ENCODE measurements at regions not wholly inside any gene's neighbourhood (a gene's known extent, or its start where the extent isn't known, plus 50 kb on each side); places are given as distances from the start of the nearest gene placed in this dataset.

- no peak overlapping the region for H3K9ac ChIP-seq (ENCODE audit: low read length)
- no peak overlapping the region for H2AFZ ChIP-seq (ENCODE audit: low read depth, low read length)
- H3K23ac ChIP-seq (ENCODE audit: low read length in 2 of 2): no peak overlapping the region
- H3K14ac ChIP-seq (ENCODE audit: low read length in 2 of 2): no peak overlapping the region
- H2BK12ac ChIP-seq (ENCODE audit: low read length in 2 of 2): no peak overlapping the region
- H3K36me3 ChIP-seq (ENCODE audit: control insufficient read depth in 1 of 2, insufficient read depth in 2 of 2, low read depth in 1 of 2, low read length in 2 of 2): no peaks in the 10 kb centered on the region
- no peak overlapping the region for H2BK15ac ChIP-seq (ENCODE audit: low read depth, poor library complexity, severe bottlenecking)
- no peaks in the 10 kb centered on the region for H3K4me1 ChIP-seq (ENCODE audit: control insufficient read depth, insufficient read depth, low read depth, low read length)
- no peaks in the 10 kb centered on the region for H3K27me3 ChIP-seq (ENCODE audit: control insufficient read depth in 1 of 2, insufficient read depth in 1 of 2, low read length in 2 of 2)
- H3K4ac ChIP-seq (ENCODE audit: low read depth in 1 of 2, low read length in 2 of 2): no peak overlapping the region
- DNase-seq: no peak
- no peak overlapping the region for H2BK120ac ChIP-seq (ENCODE audit: low read depth, low read length)
- H3K79me1 ChIP-seq (replicated peaks; ENCODE audit: low read length, poor library complexity, severe bottlenecking): no peaks in the 10 kb centered on the region
- no peak overlapping the region for H4K8ac ChIP-seq (ENCODE audit: low read length)
- no peak overlapping the region for H3K27ac ChIP-seq (ENCODE audit: low read length, poor library complexity, severe bottlenecking)
- H2BK5ac ChIP-seq (ENCODE audit: low read depth, low read length, poor library complexity, severe bottlenecking): no peak overlapping the region
- H3K9me3 ChIP-seq (ENCODE audit: control insufficient read depth, low read length): no peaks in the 10 kb centered on the region
- no peak overlapping the region for H3K4me2 ChIP-seq (ENCODE audit: low read length, poor library complexity, severe bottlenecking)
- H4K91ac ChIP-seq (ENCODE audit: low read length): no peak overlapping the region
- H3K4me3 ChIP-seq (ENCODE audit: insufficient read depth in 1 of 2, low read depth in 1 of 2, low read length in 2 of 2): no peak overlapping the region
- H3K18ac ChIP-seq (ENCODE audit: low read depth in 1 of 2, low read length in 2 of 2): no peak overlapping the region
- H2AK5ac ChIP-seq (ENCODE audit: low read length, severe bottlenecking): no peak overlapping the region
Observed at GRCh38 chr4:114335339-114335738, 263.3 kb upstream of the UGT8 start.

GRCh38 chr4:114343015-114343414 is 255.6 kb upstream of the UGT8 start:
- Histone ChIP-seq H3K4me1 (ENCODE audit: control insufficient read depth, insufficient read depth, low read depth, low read length) (no peaks in the 10 kb centered on the region), H3K18ac (ENCODE audit: low read depth in 1 of 2, low read length in 2 of 2) (no peak overlapping the region), H3K9me3 (ENCODE audit: control insufficient read depth, low read length) (no peaks in the 10 kb centered on the region), H3K27ac (ENCODE audit: low read length, poor library complexity, severe bottlenecking) (no peak overlapping the region), H3K27me3 (ENCODE audit: control insufficient read depth in 1 of 2, insufficient read depth in 1 of 2, low read length in 2 of 2) (no peaks in the 10 kb centered on the region), H3K4me3 (ENCODE audit: insufficient read depth in 1 of 2, low read depth in 1 of 2, low read length in 2 of 2) (no peak overlapping the region), H2BK12ac (ENCODE audit: low read length in 2 of 2) (no peak overlapping the region), H3K4me2 (ENCODE audit: low read length, poor library complexity, severe bottlenecking) (no peak overlapping the region), H4K8ac (ENCODE audit: low read length) (no peak overlapping the region), H3K9ac (ENCODE audit: low read length) (no peak overlapping the region), H2BK5ac (ENCODE audit: low read depth, low read length, poor library complexity, severe bottlenecking) (no peak overlapping the region), H2BK15ac (ENCODE audit: low read depth, poor library complexity, severe bottlenecking) (no peak overlapping the region), H3K79me1 (replicated peaks; ENCODE audit: low read length, poor library complexity, severe bottlenecking) (no peaks in the 10 kb centered on the region), H3K14ac (ENCODE audit: low read length in 2 of 2) (no peak overlapping the region), H2AK5ac (ENCODE audit: low read length, severe bottlenecking) (no peak overlapping the region), H3K4ac (ENCODE audit: low read depth in 1 of 2, low read length in 2 of 2) (no peak overlapping the region), H3K23ac (ENCODE audit: low read length in 2 of 2) (no peak overlapping the region), H4K91ac (ENCODE audit: low read length) (no peak overlapping the region), H3K36me3 (ENCODE audit: control insufficient read depth in 1 of 2, insufficient read depth in 2 of 2, low read depth in 1 of 2, low read length in 2 of 2) (no peaks in the 10 kb centered on the region), H2AFZ (ENCODE audit: low read depth, low read length) (no peak overlapping the region), H2BK120ac (ENCODE audit: low read depth, low read length) (no peak overlapping the region)
- DNase-seq: no peak

- WGBS: 100% methylated on average over 1 of the region's 2 CpGs
- no peaks in the 10 kb centered on the region for H3K4me1 ChIP-seq (ENCODE audit: control insufficient read depth, insufficient read depth, low read depth, low read length)
- no peak overlapping the region for H2AFZ ChIP-seq (ENCODE audit: low read depth, low read length)
- H2BK120ac ChIP-seq (ENCODE audit: low read depth, low read length): no peak overlapping the region
- H3K23ac ChIP-seq (ENCODE audit: low read length in 2 of 2): no peak overlapping the region
- no peak overlapping the region for H3K18ac ChIP-seq (ENCODE audit: low read depth in 1 of 2, low read length in 2 of 2)
- no peak overlapping the region for H2BK12ac ChIP-seq (ENCODE audit: low read length in 2 of 2)
- H4K8ac ChIP-seq (ENCODE audit: low read length): no peak overlapping the region
- no peak overlapping the region for H2BK15ac ChIP-seq (ENCODE audit: low read depth, poor library complexity, severe bottlenecking)
- DNase-seq: peak; percentile 40
- no peak overlapping the region for H3K14ac ChIP-seq (ENCODE audit: low read length in 2 of 2)
- no peak overlapping the region for H3K27ac ChIP-seq (ENCODE audit: low read length, poor library complexity, severe bottlenecking)
- H3K27me3 ChIP-seq (ENCODE audit: control insufficient read depth in 1 of 2, insufficient read depth in 1 of 2, low read length in 2 of 2): no peaks in the 10 kb centered on the region
- H4K91ac ChIP-seq (ENCODE audit: low read length): no peak overlapping the region
- H3K4ac ChIP-seq (ENCODE audit: low read depth in 1 of 2, low read length in 2 of 2): no peak overlapping the region
- H3K4me2 ChIP-seq (ENCODE audit: low read length, poor library complexity, severe bottlenecking): no peak overlapping the region
- no peak overlapping the region for H2AK5ac ChIP-seq (ENCODE audit: low read length, severe bottlenecking)
- H2BK5ac ChIP-seq (ENCODE audit: low read depth, low read length, poor library complexity, severe bottlenecking): no peak overlapping the region
- H3K9ac ChIP-seq (ENCODE audit: low read length): no peak overlapping the region
- H3K4me3 ChIP-seq (ENCODE audit: insufficient read depth in 1 of 2, low read depth in 1 of 2, low read length in 2 of 2): no peak overlapping the region
- H3K9me3 ChIP-seq (ENCODE audit: control insufficient read depth, low read length): peaks cover 4% of the 10 kb centered on the region
- H3K79me1 ChIP-seq (replicated peaks; ENCODE audit: low read length, poor library complexity, severe bottlenecking): no peaks in the 10 kb centered on the region
- H3K36me3 ChIP-seq (ENCODE audit: control insufficient read depth in 1 of 2, insufficient read depth in 2 of 2, low read depth in 1 of 2, low read length in 2 of 2): no peaks in the 10 kb centered on the region
Observed at GRCh38 chr4:114349543-114350175, 248.9 kb upstream of the UGT8 start.

GRCh38 chr4:114358901-114359300 is 239.7 kb upstream of the UGT8 start:
- H3K18ac ChIP-seq (ENCODE audit: low read depth in 1 of 2, low read length in 2 of 2): no peak overlapping the region
- no peak overlapping the region for H4K91ac ChIP-seq (ENCODE audit: low read length)

More at GRCh38 chr4:114358901-114359300, 239.7 kb upstream of the UGT8 start:
- Histone ChIP-seq H3K4ac (ENCODE audit: low read depth in 1 of 2, low read length in 2 of 2) (no peak overlapping the region), H3K14ac (ENCODE audit: low read length in 2 of 2) (peak overlapping the region in 1 of 2 experiments; percentile 91), H4K8ac (ENCODE audit: low read length) (peak overlapping the region; percentile 42), H2BK120ac (ENCODE audit: low read depth, low read length) (no peak overlapping the region), H3K9me3 (ENCODE audit: control insufficient read depth, low read length) (no peaks in the 10 kb centered on the region), H3K27me3 (ENCODE audit: control insufficient read depth in 1 of 2, insufficient read depth in 1 of 2, low read length in 2 of 2) (no peaks in the 10 kb centered on the region), H3K9ac (ENCODE audit: low read length) (no peak overlapping the region), H2AK5ac (ENCODE audit: low read length, severe bottlenecking) (peak overlapping the region; percentile 80), H2BK15ac (ENCODE audit: low read depth, poor library complexity, severe bottlenecking) (no peak overlapping the region), H3K23ac (ENCODE audit: low read length in 2 of 2) (no peak overlapping the region), H2BK5ac (ENCODE audit: low read depth, low read length, poor library complexity, severe bottlenecking) (no peak overlapping the region), H3K4me3 (ENCODE audit: insufficient read depth in 1 of 2, low read depth in 1 of 2, low read length in 2 of 2) (no peak overlapping the region), H2BK12ac (ENCODE audit: low read length in 2 of 2) (peak overlapping the region in 1 of 2 experiments; percentile 78), H3K36me3 (ENCODE audit: control insufficient read depth in 1 of 2, insufficient read depth in 2 of 2, low read depth in 1 of 2, low read length in 2 of 2) (peaks cover 0 to 3% of the 10 kb centered on the region in 2 experiments), H2AFZ (ENCODE audit: low read depth, low read length) (no peak overlapping the region), H3K4me1 (ENCODE audit: control insufficient read depth, insufficient read depth, low read depth, low read length) (no peaks in the 10 kb centered on the region), H3K27ac (ENCODE audit: low read length, poor library complexity, severe bottlenecking) (no peak overlapping the region), H3K79me1 (replicated peaks; ENCODE audit: low read length, poor library complexity, severe bottlenecking) (peaks cover 5% of the 10 kb centered on the region), H3K4me2 (ENCODE audit: low read length, poor library complexity, severe bottlenecking) (no peak overlapping the region)
- DNase-seq: no peak

Measured in mesenchymal stem cell (in vitro differentiated cells and primary cell).